GM19035 (cell line): ENCODE measurements at regions not wholly inside any gene's neighbourhood (a gene's known extent, or its start where the extent isn't known, plus 50 kb on each side); places are given as distances from the start of the nearest gene placed in this dataset.

ENCODE experiments used
- ATAC-seq: cut with Tn5 transposase; IDR thresholded peaks from one replicate; pipeline ENCODE4 v1.9.1; 2021; ENCODE audit not compliant: unreplicated experiment

DNA sequence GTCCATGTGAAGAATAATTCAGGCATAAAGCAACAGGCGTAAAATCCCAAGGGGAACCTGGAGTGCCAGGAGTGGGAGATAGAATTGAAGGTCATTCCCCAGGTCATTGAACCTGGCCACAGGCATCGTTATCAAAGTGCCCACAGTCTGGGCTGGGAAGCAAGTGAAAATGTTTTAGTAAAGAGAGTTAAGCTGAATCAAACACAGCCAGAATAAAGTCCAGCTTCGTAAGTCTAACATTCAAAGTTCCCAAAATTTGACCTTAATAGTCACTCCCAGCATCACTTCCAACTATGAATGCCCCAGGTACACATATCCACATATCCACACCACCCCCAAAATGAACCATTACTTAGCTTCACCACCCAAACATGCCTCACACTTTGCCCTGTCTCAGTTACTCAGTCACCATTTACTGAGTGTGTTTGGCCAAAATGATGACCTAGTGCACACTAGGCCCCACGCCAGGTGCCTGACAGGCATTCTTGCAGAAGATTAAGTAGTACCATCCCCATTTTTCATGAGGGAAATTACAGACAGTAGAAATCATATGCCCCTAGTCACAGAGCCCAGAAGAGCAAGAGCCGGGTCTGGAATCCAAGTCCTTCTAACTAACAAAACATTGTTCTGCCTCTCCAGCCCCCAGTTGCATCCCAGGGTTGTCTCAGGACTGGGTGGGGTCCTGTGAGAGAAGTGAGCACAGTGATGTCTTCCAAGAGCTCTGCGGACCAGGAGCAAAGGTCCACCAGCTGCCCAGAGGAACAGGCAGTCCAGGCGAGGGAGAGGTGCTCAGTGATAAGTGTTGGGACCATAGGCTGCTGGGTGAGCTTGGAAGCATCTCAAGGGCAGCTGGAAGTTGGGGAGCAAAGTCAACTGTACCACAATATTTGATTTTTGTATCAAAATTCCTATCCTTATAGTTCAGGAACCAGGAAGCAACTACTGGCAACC, 65.2 kb upstream of the MYCN start:
- no peak for ATAC-seq

DNA sequence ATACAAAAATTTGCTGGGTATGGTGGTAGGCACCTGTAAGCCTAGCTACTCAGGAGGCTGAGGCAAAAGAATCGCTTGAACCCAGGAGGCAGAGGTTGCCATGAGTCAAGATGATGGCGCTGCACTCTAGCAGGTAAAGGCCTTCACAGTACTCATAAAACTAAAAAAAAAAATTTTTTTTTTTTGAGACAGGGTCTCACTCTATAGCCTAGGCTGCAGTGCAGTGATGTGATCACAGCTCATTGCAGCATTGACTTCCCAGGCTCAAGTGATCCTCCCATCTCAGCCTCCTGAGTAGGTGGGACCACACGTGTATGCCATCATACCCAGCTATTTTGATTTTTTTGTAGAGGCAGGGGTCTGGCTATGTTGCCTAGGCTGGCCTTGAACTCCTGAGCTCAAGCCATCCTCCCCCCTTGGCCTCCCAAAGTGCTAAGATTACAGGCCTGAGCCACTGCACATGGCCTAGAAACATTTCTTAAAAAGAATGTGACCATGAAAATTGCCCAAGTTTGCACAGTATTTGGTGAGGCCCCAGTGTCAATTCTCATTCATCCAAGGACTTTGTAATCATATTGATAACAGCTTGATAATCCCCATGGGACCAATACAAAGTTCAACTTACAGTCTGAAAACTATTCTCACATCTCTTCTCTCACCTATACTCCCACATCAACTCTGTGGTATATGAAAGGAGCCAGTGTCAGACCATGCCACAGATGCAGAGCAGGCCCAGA, 64.2 kb upstream of the MYCN start:
- ATAC-seq: no peak

DNA sequence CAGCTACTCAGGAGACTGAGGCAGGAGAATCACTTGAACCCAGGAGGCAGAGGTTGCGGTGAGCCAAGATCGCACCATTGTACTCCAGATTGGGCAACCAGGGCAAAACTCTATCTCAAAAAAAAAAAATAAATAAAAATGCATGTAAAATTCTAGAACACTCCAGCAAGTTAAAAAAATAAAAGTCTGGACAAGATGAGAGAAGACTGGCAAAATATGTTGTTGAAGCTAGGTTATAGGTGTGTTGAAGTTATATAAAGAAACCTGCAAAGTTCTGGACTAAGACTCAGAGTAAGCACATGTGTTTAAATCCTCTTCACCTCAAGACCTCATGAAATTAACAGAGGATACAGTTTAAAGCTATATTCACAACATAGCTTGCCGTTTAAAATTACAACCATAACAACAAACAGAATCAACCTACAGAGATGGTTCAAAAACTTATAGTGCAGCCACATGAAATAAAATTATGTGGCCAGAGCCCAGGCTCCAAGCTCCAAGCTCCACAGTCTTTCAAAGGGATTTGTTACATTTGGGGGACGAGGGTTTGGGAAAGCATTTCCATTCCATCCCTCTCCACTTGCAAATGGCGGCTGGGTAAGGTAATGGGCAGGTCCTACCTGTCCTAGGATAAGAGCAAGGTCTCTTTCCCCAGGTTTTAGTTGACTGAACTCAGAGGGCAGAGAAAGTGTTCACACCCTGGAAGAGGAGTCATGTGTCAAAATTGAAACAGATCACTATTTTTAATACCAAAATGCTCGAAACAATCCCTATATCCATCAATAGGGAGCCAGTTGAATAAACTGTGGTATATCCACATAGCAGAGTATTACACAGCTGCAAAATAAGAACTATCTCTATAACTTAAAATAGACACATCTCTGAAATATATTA, 59.9 kb upstream of the MYCN start:
- ATAC-seq: no peak

DNA sequence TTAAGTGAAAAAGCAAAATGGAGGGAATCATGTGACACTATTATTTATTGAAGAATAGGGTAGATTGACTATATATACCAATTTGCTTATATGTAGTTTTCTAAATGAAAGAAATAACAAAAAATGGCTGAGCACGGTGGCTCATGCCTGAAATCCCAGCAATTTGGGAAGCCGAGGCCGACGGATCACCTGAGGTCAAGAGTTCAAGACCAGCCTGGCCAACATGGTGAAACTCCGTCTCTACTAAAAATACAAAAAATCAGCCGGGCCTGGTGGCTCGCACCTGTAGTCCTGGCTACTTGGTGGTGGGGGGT, 59.3 kb upstream of the MYCN start:
- no peak for ATAC-seq

DNA sequence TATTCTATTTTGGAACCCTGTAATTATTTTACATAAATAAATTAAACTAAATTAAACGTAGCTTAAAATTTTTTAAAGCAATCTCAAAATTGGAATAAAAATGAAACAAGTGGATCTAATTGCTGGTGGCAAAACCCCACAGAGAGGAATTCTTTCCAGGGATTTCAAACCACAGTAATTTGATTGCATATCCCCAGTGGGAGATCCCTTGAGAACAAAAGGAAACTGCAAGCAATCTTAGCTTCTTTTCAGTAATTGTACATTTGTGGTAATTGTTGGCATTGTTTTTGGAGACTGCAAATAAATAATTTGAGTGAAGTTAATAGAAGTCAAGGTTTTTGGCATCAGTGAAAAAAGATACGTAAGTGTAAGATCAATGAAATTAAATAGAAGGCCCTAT, 58.7 kb upstream of the MYCN start:
- no peak for ATAC-seq

DNA sequence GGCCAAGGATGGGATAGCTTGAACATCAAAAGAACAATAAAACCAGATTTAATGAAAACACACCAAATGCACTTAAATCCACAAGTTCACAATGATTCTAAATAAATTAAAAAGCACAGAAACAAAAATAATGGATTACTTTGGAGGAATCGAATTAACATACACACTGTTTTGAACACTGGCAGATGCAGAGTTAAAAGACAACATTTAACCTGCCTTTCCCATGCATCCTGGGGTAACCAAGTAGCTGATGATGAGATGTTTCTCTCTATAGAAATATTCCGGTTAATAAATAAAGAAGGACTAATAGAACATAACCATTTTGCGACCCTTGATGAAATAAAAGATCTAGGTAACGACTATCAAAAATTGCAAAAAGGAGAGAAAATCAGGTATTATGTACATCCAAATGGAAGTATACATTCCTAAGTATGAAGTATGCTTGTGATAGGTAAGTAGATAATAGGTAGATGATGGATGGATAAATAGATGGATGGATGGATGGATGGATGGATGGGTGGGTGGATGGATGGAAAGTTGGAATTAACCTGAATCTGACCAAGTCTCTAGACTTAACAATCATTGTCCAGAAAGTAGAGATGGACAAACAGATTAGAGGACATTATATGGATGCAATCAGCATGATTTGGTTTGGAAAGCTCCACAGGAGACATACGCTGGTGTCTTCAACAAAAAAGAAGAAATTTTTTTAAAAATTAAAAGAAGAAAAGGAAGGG, 57.4 kb upstream of the MYCN start:
- ATAC-seq: no peak

DNA sequence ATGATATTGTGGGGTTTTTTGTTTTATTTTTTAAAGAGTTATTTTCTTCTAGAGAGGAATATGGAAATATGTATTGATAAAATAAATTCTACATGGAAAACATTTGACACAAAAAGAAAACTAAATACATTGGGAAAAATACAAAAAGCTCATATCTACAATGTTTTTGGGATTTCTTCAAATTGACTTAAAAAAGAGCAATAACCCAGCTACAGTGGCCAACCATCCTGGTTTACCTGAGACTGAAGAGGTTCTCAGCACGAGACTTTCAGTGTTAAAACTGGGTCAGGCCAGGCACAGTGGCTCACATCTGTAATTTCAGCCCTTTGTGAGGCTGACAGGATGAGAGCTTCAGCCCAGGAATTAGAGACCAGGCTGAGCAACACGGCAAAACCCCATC, 56.7 kb upstream of the MYCN start:
- ATAC-seq: no peak

DNA sequence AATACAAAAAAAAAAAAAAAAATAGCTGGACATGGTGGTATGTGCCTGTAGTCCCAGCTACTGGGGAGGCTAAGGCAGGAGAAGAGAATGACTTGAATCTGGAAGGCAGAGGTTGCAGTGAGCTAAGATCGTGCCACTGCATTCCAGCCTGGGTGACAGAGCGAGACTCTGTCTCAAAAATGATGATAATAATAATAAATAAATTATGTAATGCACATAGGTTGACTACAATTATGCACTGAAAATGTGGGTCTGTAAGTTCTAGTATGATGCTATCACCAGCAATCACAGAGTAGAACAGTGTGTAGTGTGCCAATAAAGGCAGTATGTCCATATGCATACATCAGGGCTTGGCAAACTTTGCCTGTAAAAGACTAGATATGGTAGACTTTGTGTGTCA, 55.6 kb upstream of the MYCN start:
- ATAC-seq: no peak

DNA sequence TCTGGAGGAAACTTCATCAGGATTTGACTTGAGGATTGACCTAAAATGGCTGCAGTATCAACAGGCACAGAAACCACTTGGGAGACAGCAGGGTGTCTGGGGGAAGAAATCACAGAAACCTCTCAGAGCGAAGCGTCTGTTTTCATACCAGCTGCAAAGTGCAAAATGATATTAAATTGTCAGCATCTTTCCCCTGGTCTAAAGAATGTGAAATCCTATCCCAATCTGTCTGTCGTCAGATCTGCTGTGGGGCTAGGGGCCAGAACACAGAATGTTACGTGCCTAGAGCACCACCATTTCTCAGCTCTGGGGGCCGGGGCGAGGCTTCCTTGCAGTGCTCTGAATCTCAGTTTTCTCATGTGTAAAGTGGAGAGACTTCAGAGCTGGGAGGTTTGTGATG, 54.1 kb upstream of the MYCN start:
- no peak for ATAC-seq

DNA sequence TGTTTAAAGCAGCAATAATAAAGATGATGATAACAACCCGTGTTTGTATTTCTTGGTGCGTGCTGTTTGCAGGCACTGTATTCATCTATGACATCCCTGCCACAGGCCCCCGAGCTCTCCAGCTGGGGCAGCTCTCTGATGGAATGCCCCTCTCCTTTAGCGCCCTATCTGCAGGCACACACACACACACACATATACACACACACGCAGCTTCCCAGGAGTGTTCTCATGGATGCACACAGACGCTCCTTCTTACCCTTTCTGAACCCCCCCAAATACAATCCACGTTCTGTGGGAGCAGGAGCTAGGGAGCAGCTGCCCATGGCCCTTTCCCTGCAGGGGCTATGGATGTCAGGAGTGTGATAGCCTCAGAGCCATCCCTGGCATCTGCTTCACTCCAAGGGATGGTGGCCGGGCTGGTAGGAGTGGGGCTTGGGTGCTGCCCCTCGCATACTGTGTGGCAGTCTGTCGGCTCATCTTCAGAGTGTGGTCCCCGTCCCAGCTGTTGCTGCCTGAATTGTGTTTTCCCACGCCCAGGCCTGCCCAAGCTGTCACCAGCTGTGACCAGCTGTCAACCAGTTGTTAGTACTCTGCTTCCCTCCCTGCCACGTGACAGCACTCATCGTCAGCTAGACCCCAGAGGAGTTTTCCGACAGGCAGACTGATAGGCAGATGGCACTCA, 50.8 kb upstream of the MYCN start:
- no peak for ATAC-seq

DNA sequence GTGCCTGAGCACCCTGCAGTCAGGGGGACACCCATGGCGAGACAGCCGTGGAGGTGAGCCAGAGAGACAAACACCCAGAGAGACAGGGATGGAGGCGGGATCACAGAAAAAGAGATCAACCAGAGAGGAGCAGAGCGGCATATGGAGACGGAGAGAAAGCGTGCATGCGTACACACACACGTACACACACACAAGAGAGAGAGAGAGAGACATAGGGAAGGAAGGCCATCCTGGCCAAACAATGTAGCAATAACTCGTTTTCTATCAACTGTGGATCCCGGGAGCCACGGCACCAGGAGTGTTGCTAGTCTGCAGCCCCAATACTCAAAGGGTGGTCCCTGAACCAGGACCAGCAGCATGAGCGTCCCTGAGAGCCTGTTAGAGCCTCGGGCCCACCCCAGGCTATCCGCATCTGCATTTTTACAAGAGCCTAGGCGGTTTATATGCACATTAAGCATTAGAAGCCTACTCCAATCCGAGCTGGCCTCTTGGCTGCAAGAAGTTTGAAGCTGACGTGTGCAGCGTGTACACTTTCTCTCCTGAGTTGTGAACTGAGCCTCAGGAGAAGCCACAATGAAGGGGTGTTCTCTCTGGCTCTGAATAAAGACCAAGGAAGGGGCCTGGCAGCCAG, 50.1 kb upstream of the MYCN start:
- ATAC-seq: no peak
